Natural killer cell (primary cell): ENCODE measurements at regions not wholly inside any gene's neighbourhood (a gene's known extent, or its start where the extent isn't known, plus 50 kb on each side); places are given as distances from the start of the nearest gene placed in this dataset.
A peak's percentile ranks its signal among the peaks of the same experiment; 100 is the strongest.

Source experiments
- ATAC-seq, 3 donors: fragments of 150-1000 bp in 2 of 3; fragments of 200-7000 bp in 1 of 3; cut with Tn5 transposase; 1 replicate in 1 of 3; 2 replicates in 2 of 3; pipeline ENCODE4 v1.10.0; 2021; ENCODE audit warnings: mild to moderate bottlenecking in 2 of 3, moderate library complexity in 2 of 3
- DNase-seq, 2 donors: peaks; one replicate each; pipeline versions ENCODE4 v3.0.0 to v3.0.0-alpha.2; 2013 to 2021; ENCODE audit warnings: mixed read lengths in 1 of 2
- H3K27ac ChIP-seq: one replicate; pipeline ENCODE4 v1.5.1; 2013; ENCODE audit warnings: mild to moderate bottlenecking, low read length
- H3K27me3 ChIP-seq: one replicate; pipeline ENCODE4 v1.6.1; 2013; ENCODE audit warnings: low read length; ENCODE audit not compliant: control insufficient read depth, insufficient read depth
- H3K36me3 ChIP-seq: one replicate; pipeline ENCODE4 v1.6.1; 2013; ENCODE audit warnings: low read length; ENCODE audit not compliant: control insufficient read depth, insufficient read depth
- H3K4me1 ChIP-seq: one replicate; pipeline ENCODE4 v1.6.1; 2013; ENCODE audit warnings: low read length; ENCODE audit not compliant: control insufficient read depth, insufficient read depth
- H3K4me3 ChIP-seq: one replicate; pipeline ENCODE4 v1.5.1; 2013; ENCODE audit warnings: low read length
- H3K9me3 ChIP-seq: one replicate; pipeline ENCODE4 v1.6.1; 2013; ENCODE audit warnings: low read length; ENCODE audit not compliant: control insufficient read depth, insufficient read depth
- H3K27ac Mint-ChIP-seq, 2 donors: one replicate each; pipeline ENCODE4 v1.8.0; 2022; ENCODE audit warnings: mild to moderate bottlenecking in 2 of 2, mixed read lengths in 2 of 2, moderate library complexity in 1 of 2
- H3K27me3 Mint-ChIP-seq, 2 donors: one replicate each; pipeline ENCODE4 v1.8.0; 2022; ENCODE audit warnings: low read depth in 2 of 2, mixed read lengths in 2 of 2
- H3K36me3 Mint-ChIP-seq: one replicate; pipeline ENCODE4 v1.8.0; 2022; ENCODE audit warnings: mixed read lengths
- H3K4me1 Mint-ChIP-seq, 2 donors: one replicate each; pipeline ENCODE4 v1.8.0; 2022; ENCODE audit warnings: mixed read lengths in 2 of 2
- H3K4me3 Mint-ChIP-seq: one replicate; pipeline ENCODE4 v1.8.0; 2022; ENCODE audit warnings: mild to moderate bottlenecking, moderate library complexity, mixed read lengths
- H3K9me3 Mint-ChIP-seq, 2 donors: one replicate each; pipeline ENCODE4 v1.8.0; 2022; ENCODE audit warnings: mixed read lengths in 2 of 2
- WGBS: methylation state at CpG from one replicate; pipeline ENCODE4 v1.1.7; 2013; ENCODE audit warnings: missing lambda C conversion rate; ENCODE audit not compliant: insufficient coverage; 5-methylcytosine and 5-hydroxymethylcytosine counted together
- intact Hi-C: fragments of 100-400 bp; cut with micrococcal nuclease; formaldehyde crosslinking; loops from one replicate; pipeline ENCODE4 v1.14.2; 2022
- TF ChIP-seq, protein P1 (sequence below): fragments of 200-600 bp; IDR thresholded peaks from one replicate; pipeline ENCODE4 v1.8.0; 2022; ENCODE audit warnings: antibody characterized with exemption

DNA sequence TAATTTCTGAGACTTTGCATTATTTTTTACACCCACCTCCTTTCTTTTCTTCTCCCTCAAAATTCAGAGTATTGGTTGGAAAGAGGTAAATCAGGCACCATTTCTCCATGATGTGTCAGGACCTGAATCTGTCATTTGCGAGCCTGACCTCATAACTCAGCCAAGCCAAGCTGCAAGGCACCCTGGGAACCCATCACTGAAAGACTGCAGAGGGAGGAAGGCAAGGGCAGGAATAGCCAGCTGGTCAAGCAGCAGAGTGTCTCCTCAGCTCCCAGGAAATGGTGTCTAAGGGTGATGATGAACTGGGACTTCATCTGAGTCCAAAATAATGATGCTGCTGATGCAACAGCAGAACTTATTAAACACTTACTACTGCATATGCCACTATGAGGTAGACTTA lies 556.6 kb downstream of the OMA1 start:
- no peak overlapping the region for H3K4me3 Mint-ChIP-seq
- no peak for ATAC-seq
- no peaks in the 10 kb centered on the region for H3K27me3 ChIP-seq

DNA sequence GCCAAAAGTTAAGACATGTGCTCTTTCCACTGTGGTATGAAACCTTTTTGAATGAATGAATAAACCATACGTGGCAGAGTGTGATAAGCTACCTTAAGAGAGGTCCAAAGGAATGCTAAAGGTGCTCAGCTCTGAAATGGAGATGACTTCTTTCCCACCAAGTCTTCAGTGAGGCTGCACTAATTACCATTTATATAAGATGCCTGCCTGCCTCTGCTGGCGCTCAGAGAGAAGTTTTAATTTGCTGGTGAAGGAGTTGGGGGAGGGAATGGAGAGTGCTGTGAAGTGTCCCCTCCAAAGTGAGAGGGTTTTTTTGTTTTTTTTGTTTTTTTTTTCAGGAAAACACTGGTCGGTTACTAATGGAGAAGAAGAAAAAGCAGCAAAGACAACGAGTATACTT lies 559.0 kb downstream of the OMA1 start:
- no peaks in the 10 kb centered on the region for H3K27me3 ChIP-seq
- 73% methylated on average over 4 of the region's 4 CpGs for WGBS
- Mint-ChIP-seq H3K27me3 (peaks cover 6 to 13% of the 10 kb centered on the region in 2 donors), H3K9me3 (no peaks in the 10 kb centered on the region), H3K27ac (no peak overlapping the region), H3K36me3 (no peaks in the 10 kb centered on the region), H3K4me3 (no peak overlapping the region), H3K4me1 (peaks cover 6 to 9% of the 10 kb centered on the region in 2 donors)
- H3K27ac ChIP-seq, result no peak overlapping the region
- ATAC-seq (no peak), DNase-seq (no peak)
- H3K36me3 ChIP-seq, result no peaks in the 10 kb centered on the region
- H3K4me1 ChIP-seq, result no peaks in the 10 kb centered on the region
- intact Hi-C loops, result no loop called here
- no peak overlapping the region for H3K4me3 ChIP-seq
- TF ChIP-seq, protein P1, sequence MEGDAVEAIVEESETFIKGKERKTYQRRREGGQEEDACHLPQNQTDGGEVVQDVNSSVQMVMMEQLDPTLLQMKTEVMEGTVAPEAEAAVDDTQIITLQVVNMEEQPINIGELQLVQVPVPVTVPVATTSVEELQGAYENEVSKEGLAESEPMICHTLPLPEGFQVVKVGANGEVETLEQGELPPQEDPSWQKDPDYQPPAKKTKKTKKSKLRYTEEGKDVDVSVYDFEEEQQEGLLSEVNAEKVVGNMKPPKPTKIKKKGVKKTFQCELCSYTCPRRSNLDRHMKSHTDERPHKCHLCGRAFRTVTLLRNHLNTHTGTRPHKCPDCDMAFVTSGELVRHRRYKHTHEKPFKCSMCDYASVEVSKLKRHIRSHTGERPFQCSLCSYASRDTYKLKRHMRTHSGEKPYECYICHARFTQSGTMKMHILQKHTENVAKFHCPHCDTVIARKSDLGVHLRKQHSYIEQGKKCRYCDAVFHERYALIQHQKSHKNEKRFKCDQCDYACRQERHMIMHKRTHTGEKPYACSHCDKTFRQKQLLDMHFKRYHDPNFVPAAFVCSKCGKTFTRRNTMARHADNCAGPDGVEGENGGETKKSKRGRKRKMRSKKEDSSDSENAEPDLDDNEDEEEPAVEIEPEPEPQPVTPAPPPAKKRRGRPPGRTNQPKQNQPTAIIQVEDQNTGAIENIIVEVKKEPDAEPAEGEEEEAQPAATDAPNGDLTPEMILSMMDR, result no peak
- no peaks in the 10 kb centered on the region for H3K9me3 ChIP-seq

More for the DNA sequence above, 556.6 kb downstream of the OMA1 start:
- TF ChIP-seq, protein P1, result no peak
- Histone ChIP-seq H3K4me3 (no peak overlapping the region), H3K36me3 (no peaks in the 10 kb centered on the region), H3K27ac (no peak overlapping the region), H3K4me1 (no peaks in the 10 kb centered on the region), H3K9me3 (no peaks in the 10 kb centered on the region)
- H3K9me3 Mint-ChIP-seq, result no peaks in the 10 kb centered on the region
- H3K27me3 Mint-ChIP-seq, result peaks cover 0 to 18% of the 10 kb centered on the region in 2 donors
- intact Hi-C loops, result no loop called here
- H3K36me3 Mint-ChIP-seq, result no peaks in the 10 kb centered on the region
- WGBS, result 76% methylated on average over 1 of the region's 1 CpG
- H3K4me1 Mint-ChIP-seq, result peaks cover 6 to 9% of the 10 kb centered on the region in 2 donors
- no peak for DNase-seq
- H3K27ac Mint-ChIP-seq, result no peak overlapping the region

DNA sequence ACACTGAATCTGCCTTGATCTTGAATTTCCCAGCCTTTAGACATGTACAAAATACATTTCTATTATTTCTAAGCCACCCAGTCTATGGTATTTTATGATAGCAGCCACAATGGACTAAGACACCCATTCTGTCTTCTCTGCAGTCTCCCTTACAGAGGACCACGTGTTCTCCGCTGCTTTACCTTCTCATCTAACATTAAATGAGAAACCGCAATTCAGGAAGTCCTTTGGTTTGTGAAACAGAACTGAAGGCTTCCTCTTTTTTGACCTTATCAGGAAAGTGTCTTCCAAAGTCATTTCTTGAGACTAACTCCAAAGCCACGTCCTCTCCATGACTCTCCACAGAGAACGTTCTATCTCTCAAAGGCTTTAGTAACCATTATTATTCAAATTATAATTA lies 560.1 kb downstream of the OMA1 start:
- no peaks in the 10 kb centered on the region for H3K9me3 ChIP-seq
- no peak for ATAC-seq
- intact Hi-C loops, result no loop called here
- no peak overlapping the region for H3K4me3 ChIP-seq
- H3K4me3 Mint-ChIP-seq, result no peak overlapping the region
- H3K27ac Mint-ChIP-seq, result no peak overlapping the region
- H3K27me3 Mint-ChIP-seq, result peaks cover 9 to 16% of the 10 kb centered on the region in 2 donors
- H3K4me1 Mint-ChIP-seq, result peaks cover 6 to 9% of the 10 kb centered on the region in 2 donors
- H3K27me3 ChIP-seq, result no peaks in the 10 kb centered on the region
- H3K27ac ChIP-seq, result no peak overlapping the region
- TF ChIP-seq, protein P1, result no peak
- 6% methylated on average over 5 of the region's 5 CpGs for WGBS
- no peaks in the 10 kb centered on the region for H3K9me3 Mint-ChIP-seq
- no peaks in the 10 kb centered on the region for H3K36me3 Mint-ChIP-seq
- DNase-seq, result peak in 1 of 2 donors; percentile 2
- H3K4me1 ChIP-seq, result no peaks in the 10 kb centered on the region
- no peaks in the 10 kb centered on the region for H3K36me3 ChIP-seq

- Histone ChIP-seq H3K9me3 (no peaks in the 10 kb centered on the region), H3K27me3 (no peaks in the 10 kb centered on the region), H3K4me3 (no peak overlapping the region), H3K27ac (no peak overlapping the region), H3K4me1 (no peaks in the 10 kb centered on the region), H3K36me3 (no peaks in the 10 kb centered on the region)
- no peak overlapping the region for H3K27ac Mint-ChIP-seq
- H3K4me3 Mint-ChIP-seq, result no peak overlapping the region
- ATAC-seq, result no peak
- intact Hi-C loops, result no loop called here
- peaks cover 6 to 9% of the 10 kb centered on the region in 2 donors for H3K4me1 Mint-ChIP-seq
- TF ChIP-seq, protein P1, result no peak
- no peak for DNase-seq
- peaks cover 15 to 27% of the 10 kb centered on the region in 2 donors for H3K27me3 Mint-ChIP-seq
- no peaks in the 10 kb centered on the region for H3K36me3 Mint-ChIP-seq
- H3K9me3 Mint-ChIP-seq, result no peaks in the 10 kb centered on the region
Measured at GRCh38 chr1:57984277-57984676, 560.4 kb upstream of the DAB1 start.
